ENCODE measurements at regions not wholly inside any gene's neighbourhood (a gene's known extent, or its start where the extent isn't known, plus 50 kb on each side); places are given as distances from the start of the nearest gene placed in this dataset.

- no peak for DNase-seq
These were observed 1424.2 kb downstream of the MRPL39 start for GRCh38 chr21:24183077-24183476.

- no peak for DNase-seq
These were observed 1428.2 kb downstream of the MRPL39 start for GRCh38 chr21:24179110-24179509.

- DNase-seq = no peak
These were observed 1432.2 kb downstream of the MRPL39 start for GRCh38 chr21:24175106-24175505.

- no peak for DNase-seq
These were observed 1435.5 kb downstream of the MRPL39 start for GRCh38 chr21:24171736-24172135.

- DNase-seq = no peak
These were observed 1443.7 kb downstream of the MRPL39 start for GRCh38 chr21:24163539-24163938.

GRCh38 chr21:24160528-24160927 lies 1446.8 kb downstream of the MRPL39 start:
- no peak for DNase-seq

- DNase-seq = no peak
These were observed 1454.1 kb downstream of the MRPL39 start for GRCh38 chr21:24153137-24153536.

GRCh38 chr21:24150753-24151152 lies 1456.5 kb downstream of the MRPL39 start:
- no peak for DNase-seq

- DNase-seq = no peak
These were observed 1458.8 kb downstream of the MRPL39 start for GRCh38 chr21:24148461-24148860.

- no peak for DNase-seq
These were observed 1459.6 kb downstream of the MRPL39 start for GRCh38 chr21:24147674-24148073.

- no peak for DNase-seq
These were observed 1476.2 kb downstream of the MRPL39 start for GRCh38 chr21:24131056-24131455.

- no peak for DNase-seq
These were observed 1479.6 kb downstream of the MRPL39 start for GRCh38 chr21:24127651-24128050.

GRCh38 chr21:24123785-24124184 lies 1483.5 kb downstream of the MRPL39 start:
- no peak for DNase-seq

GRCh38 chr21:24118738-24119459 lies 1488.4 kb downstream of the MRPL39 start:
- no peak for DNase-seq

- DNase-seq = peak; percentile 63
These were observed 1492.1 kb downstream of the MRPL39 start for GRCh38 chr21:24115141-24115540.

GRCh38 chr21:24112020-24112419 lies 1495.3 kb downstream of the MRPL39 start:
- DNase-seq = no peak

- no peak for DNase-seq
These were observed 1496.4 kb downstream of the MRPL39 start for GRCh38 chr21:24110846-24111245.

- DNase-seq = no peak
These were observed 1510.1 kb downstream of the MRPL39 start for GRCh38 chr21:24097181-24097580.

- no peak for DNase-seq
These were observed 1510.6 kb downstream of the MRPL39 start for GRCh38 chr21:24096651-24097050.

GRCh38 chr21:24093032-24093431 lies 1514.2 kb downstream of the MRPL39 start:
- DNase-seq = no peak

GRCh38 chr21:24076179-24076578 lies 1531.1 kb downstream of the MRPL39 start:
- DNase-seq = peak; percentile 5

- DNase-seq = no peak
These were observed 1551.6 kb downstream of the MRPL39 start for GRCh38 chr21:24055696-24056095.

- no peak for DNase-seq
These were observed 1557.0 kb downstream of the MRPL39 start for GRCh38 chr21:24050231-24050630.

GRCh38 chr21:24046829-24047443 lies 1560.3 kb downstream of the MRPL39 start:
- DNase-seq = no peak

- peak; percentile 96 for DNase-seq
These were observed 1561.5 kb downstream of the MRPL39 start for GRCh38 chr21:24045775-24046215.
